Heart left ventricle (tissue), 13 donors: ENCODE measurements at regions not wholly inside any gene's neighbourhood (a gene's known extent, or its start where the extent isn't known, plus 50 kb on each side); places are given as distances from the start of the nearest gene placed in this dataset.

Source experiments
- POLR2A ChIP-seq, 2 donors: fragments of 450-650 bp; IDR thresholded peaks; one replicate each; pipeline ENCODE4 v1.6.1; 2017; ENCODE audit warnings: antibody characterized with exemption in 2 of 2, mild to moderate bottlenecking in 2 of 2, moderate library complexity in 2 of 2
- TF ChIP-seq, protein P1 (sequence below), 12 donors: fragments of 200-600 bp; sonication (generic) in 4 of 12; IDR thresholded peaks; one replicate each; pipeline versions ENCODE4 v1.5.0 to v1.8.0; 2018 to 2022; ENCODE audit warnings: antibody characterized with exemption in 12 of 12, mild to moderate bottlenecking in 5 of 12
- donor health status: ischemic (EF 13 %, LVEDD 7.1; RV severe dilation, severe dysfunction).
- donor health status: DM: no; HTN: yes; CAD: no.
- donor health status: DM: no; HTN: no; CAD: no.
- donor health status: ischemic (EF 25% LVEDD 6.9; RV normal size, moderate dysfunction).
- donor health status: ischemic (EF 25% LVEDD 5.7; RV mildly dilated, moderate dysfunction).
- donor health status: ischemic (EF 35%, LVEDD 5.7; RV mildly dilated, moderate dysfunction).
- donor health status: nonischemic (EF 11% LVEDD 7.7; RV severe dilation, severe dysfunction).
- donor health status: DM: yes; HTN: yes; CAD: no.
- donor health status: PGD.
- donor health status: ischemic (EF 29% LVEDD 5.4; RV normal size, mild dysfunction).
- donor health status: nonischemic (EF 23%, LVEDD 6.1; RV moderate dilation, normal function).

DNA sequence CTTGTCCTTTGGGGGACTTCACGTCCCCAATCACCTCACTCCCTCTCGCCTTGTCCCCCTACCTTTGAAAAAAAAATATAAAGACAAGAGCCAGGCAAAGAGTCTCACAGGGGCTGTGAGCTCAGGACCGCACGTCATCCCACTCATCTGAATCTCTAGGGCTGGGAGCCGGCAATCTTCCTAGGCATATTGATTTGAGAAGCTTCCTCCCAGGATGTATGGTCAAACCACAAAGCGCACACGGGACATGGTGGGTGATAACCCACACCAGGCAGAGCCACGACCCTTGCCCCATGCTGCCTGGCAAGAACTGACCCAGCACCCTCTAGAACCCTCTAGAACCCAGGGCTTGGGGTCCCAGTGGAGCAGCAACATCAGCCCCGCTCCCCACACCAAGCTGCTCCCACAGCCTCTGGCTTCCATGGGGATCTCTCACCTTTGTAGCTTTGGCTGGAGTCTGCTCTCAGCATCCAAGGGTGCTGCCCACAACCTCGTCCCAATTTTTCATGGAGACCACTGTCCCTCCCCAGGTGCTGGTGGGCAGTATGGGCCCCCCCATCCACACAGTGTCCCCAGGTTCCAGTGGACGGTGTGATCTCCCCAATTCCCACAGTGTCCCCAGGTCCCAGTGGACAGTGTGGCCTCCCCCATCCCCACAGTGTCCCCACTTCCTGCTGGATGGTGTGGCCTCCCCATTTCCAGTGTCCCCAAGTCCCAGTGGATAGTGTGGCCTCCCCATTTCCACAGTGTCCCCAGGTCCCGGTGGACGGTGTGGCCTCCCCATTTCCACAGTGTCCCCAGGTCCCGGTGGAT lies 85.2 kb upstream of the FGF3 start:
- TF ChIP-seq POLR2A (IDR thresholded peaks at IDR 0.05), result no peak
- TF ChIP-seq, protein P1, sequence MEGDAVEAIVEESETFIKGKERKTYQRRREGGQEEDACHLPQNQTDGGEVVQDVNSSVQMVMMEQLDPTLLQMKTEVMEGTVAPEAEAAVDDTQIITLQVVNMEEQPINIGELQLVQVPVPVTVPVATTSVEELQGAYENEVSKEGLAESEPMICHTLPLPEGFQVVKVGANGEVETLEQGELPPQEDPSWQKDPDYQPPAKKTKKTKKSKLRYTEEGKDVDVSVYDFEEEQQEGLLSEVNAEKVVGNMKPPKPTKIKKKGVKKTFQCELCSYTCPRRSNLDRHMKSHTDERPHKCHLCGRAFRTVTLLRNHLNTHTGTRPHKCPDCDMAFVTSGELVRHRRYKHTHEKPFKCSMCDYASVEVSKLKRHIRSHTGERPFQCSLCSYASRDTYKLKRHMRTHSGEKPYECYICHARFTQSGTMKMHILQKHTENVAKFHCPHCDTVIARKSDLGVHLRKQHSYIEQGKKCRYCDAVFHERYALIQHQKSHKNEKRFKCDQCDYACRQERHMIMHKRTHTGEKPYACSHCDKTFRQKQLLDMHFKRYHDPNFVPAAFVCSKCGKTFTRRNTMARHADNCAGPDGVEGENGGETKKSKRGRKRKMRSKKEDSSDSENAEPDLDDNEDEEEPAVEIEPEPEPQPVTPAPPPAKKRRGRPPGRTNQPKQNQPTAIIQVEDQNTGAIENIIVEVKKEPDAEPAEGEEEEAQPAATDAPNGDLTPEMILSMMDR (IDR thresholded peaks at IDR 0.05), result no peak
